HL-60 (cell line): ENCODE measurements at regions not wholly inside any gene's neighbourhood (a gene's known extent, or its start where the extent isn't known, plus 50 kb on each side); places are given as distances from the start of the nearest gene placed in this dataset.

Experiments
- DNase-seq, 2 experiments: peaks; one replicate each; pipeline ENCODE4 v3.0.0-alpha.2; 2010 to 2020; ENCODE audit warnings: low read depth in 1 of 2, low spot score in 1 of 2
- H3K27ac ChIP-seq: fragments of 250-450 bp; sonication (Bioruptor Pico); replicated peaks from 2 replicates; pipeline ENCODE4 v1.5.1; 2020; ENCODE audit warnings: mild to moderate bottlenecking, moderate library complexity
- H3K27me3 ChIP-seq: fragments of 250-450 bp; sonication (Bioruptor Pico); 2 replicates; pipeline ENCODE4 v1.5.1; 2021; ENCODE audit warnings: mild to moderate bottlenecking, moderate library complexity; ENCODE audit not compliant: insufficient read depth, poor library complexity, severe bottlenecking
- H3K4me3 ChIP-seq: replicated peaks from 2 replicates; pipeline ENCODE4 v1.5.1; 2011; ENCODE audit warnings: mild to moderate bottlenecking, control low read depth, low read length; ENCODE audit not compliant: insufficient read depth
- GABPA ChIP-seq: IDR thresholded peaks from 2 replicates; pipeline ENCODE4 v1.6.1; 2012; ENCODE audit warnings: low read depth
- POLR2AphosphoS5 ChIP-seq: IDR thresholded peaks from 2 replicates; pipeline ENCODE4 v1.6.1; 2012; ENCODE audit warnings: low read depth
- SPI1 ChIP-seq: IDR thresholded peaks from 2 replicates; pipeline ENCODE4 v1.6.1; 2012; ENCODE audit warnings: low read depth, mild to moderate bottlenecking, borderline replicate concordance
- TF ChIP-seq, protein P1 (sequence below): IDR thresholded peaks from one replicate; pipeline ENCODE4 v1.5.1; 2011; ENCODE audit warnings: low read length, control low read depth, inconsistent platforms; ENCODE audit not compliant: insufficient read depth
- TF ChIP-seq, protein P2 (sequence below): IDR thresholded peaks from 2 replicates; pipeline ENCODE4 v1.6.1; 2012; ENCODE audit warnings: low read depth; ENCODE audit not compliant: insufficient replicate concordance

DNA sequence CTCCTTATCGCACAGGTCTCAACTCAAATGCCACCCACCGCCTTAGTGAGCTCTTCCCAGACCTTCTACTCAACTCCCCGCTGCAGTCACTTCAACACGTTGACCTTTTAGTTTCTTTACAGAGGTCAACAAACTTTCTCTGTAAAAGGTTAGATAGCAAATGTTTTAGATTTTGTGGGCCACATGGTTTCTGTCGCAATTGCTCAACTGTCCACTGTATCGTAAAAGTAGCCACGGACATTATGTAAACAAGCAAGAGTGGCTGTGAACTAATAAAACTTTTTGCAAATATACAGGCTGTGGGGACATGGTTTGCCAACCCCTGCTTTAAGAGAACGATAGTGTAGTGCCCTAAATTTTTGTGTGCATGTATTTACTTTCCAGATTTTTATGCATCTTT lies 247.6 kb upstream of the TSHZ2 start:
- no peak for DNase-seq
- no peak overlapping the region for H3K27ac ChIP-seq
- H3K4me3 ChIP-seq = no peak overlapping the region
- no peaks in the 10 kb centered on the region for H3K27me3 ChIP-seq
- TF ChIP-seq POLR2AphosphoS5 (no peak), GABPA (no peak), SPI1 (no peak)
- TF ChIP-seq, protein P1, sequence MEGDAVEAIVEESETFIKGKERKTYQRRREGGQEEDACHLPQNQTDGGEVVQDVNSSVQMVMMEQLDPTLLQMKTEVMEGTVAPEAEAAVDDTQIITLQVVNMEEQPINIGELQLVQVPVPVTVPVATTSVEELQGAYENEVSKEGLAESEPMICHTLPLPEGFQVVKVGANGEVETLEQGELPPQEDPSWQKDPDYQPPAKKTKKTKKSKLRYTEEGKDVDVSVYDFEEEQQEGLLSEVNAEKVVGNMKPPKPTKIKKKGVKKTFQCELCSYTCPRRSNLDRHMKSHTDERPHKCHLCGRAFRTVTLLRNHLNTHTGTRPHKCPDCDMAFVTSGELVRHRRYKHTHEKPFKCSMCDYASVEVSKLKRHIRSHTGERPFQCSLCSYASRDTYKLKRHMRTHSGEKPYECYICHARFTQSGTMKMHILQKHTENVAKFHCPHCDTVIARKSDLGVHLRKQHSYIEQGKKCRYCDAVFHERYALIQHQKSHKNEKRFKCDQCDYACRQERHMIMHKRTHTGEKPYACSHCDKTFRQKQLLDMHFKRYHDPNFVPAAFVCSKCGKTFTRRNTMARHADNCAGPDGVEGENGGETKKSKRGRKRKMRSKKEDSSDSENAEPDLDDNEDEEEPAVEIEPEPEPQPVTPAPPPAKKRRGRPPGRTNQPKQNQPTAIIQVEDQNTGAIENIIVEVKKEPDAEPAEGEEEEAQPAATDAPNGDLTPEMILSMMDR = no peak
- TF ChIP-seq, protein P2, sequence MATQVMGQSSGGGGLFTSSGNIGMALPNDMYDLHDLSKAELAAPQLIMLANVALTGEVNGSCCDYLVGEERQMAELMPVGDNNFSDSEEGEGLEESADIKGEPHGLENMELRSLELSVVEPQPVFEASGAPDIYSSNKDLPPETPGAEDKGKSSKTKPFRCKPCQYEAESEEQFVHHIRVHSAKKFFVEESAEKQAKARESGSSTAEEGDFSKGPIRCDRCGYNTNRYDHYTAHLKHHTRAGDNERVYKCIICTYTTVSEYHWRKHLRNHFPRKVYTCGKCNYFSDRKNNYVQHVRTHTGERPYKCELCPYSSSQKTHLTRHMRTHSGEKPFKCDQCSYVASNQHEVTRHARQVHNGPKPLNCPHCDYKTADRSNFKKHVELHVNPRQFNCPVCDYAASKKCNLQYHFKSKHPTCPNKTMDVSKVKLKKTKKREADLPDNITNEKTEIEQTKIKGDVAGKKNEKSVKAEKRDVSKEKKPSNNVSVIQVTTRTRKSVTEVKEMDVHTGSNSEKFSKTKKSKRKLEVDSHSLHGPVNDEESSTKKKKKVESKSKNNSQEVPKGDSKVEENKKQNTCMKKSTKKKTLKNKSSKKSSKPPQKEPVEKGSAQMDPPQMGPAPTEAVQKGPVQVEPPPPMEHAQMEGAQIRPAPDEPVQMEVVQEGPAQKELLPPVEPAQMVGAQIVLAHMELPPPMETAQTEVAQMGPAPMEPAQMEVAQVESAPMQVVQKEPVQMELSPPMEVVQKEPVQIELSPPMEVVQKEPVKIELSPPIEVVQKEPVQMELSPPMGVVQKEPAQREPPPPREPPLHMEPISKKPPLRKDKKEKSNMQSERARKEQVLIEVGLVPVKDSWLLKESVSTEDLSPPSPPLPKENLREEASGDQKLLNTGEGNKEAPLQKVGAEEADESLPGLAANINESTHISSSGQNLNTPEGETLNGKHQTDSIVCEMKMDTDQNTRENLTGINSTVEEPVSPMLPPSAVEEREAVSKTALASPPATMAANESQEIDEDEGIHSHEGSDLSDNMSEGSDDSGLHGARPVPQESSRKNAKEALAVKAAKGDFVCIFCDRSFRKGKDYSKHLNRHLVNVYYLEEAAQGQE = no peak

DNA sequence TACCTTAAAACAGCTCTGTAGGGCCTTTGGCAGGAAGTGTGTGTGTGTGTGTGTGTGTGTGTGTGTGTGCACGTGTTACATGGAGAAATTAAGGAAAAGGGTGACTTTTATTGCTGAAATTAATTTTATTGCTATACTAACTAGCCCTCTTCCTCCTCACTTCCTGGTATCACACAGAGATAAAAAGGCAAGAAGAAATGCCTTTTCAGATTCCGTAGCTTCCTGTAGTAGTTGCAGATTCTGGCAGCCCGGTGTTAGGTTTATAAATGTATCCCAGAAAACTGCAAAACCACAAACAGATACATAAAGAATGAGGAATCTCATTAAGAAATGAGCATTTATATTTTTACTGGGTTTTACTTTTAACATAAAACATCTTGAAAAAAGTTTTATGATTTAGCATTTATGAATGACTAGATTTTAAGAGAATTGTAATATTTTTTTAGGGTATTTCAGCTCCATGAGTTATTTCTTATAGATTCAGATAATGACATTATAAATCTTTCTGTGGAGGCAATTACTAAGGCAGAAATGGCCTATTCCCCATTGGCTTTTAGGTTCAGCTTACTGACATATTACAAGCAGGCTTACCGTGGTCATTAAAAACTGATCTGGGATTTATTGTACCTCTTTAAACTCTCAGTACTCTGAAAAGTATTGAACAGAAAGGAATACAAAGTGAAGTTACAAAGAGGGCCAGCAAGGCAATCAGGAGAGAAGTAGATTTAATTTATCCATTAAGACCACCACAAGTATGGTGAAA lies 249.1 kb upstream of the TSHZ2 start:
- Histone ChIP-seq H3K27me3 (peaks cover 4% of the 10 kb centered on the region), H3K4me3 (no peak overlapping the region)

DNA sequence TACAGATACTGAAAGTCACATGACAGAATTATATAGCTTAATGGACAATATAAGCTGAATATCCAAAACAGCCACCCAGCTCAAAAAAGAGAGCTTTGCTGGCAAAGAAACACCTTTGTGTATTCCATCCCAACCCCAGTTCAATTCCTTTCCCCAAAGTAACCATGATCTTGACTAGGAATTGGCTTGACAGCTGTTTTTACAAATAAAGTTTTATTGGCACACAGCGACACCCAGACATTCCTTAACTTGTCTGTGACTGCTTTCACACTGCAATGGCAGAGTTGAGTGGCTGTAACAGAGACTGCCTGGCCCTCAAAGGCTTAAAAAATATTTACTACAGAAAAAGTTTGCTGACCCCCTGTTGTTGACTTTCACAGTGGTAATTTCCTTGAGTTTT lies 264.0 kb upstream of the TSHZ2 start:
- Histone ChIP-seq H3K27me3 (peaks cover 2% of the 10 kb centered on the region), H3K4me3 (no peak overlapping the region), H3K27ac (no peak overlapping the region)
- TF ChIP-seq, protein P2 = no peak
- TF ChIP-seq POLR2AphosphoS5 (no peak), GABPA (no peak)
- no peak for DNase-seq

More for the DNA sequence above, 249.1 kb upstream of the TSHZ2 start:
- TF ChIP-seq POLR2AphosphoS5 (no peak), GABPA (no peak), SPI1 (no peak)
- TF ChIP-seq, protein P1 = no peak
- TF ChIP-seq, protein P2 = no peak
- H3K27ac ChIP-seq = no peak overlapping the region
- no peak for DNase-seq
